GM23338 (cell line): ENCODE measurements at regions not wholly inside any gene's neighbourhood (a gene's known extent, or its start where the extent isn't known, plus 50 kb on each side); places are given as distances from the start of the nearest gene placed in this dataset.

Experiments used
- ATAC-seq: fragments of 200-7000 bp; cut with Tn5 transposase; 3 replicates; pipeline ENCODE4 v1.9.1; 2020
- DNase-seq: peaks from one replicate; pipeline ENCODE4 v3.0.0-alpha.2; 2015; ENCODE audit warnings: low spot score
- H2AFZ ChIP-seq: fragments of 200-600 bp; sonication (generic); 2 replicates; pipeline ENCODE4 v1.8.0; 2016; ENCODE audit warnings: antibody characterized with exemption, mild to moderate bottlenecking, moderate library complexity
- H3F3A ChIP-seq: fragments of 200-600 bp; sonication (generic); replicated peaks from 2 replicates; pipeline ENCODE4 v1.8.0; 2017; ENCODE audit warnings: antibody characterized with exemption, mixed run types, low read depth
- H3K27ac ChIP-seq: fragments of 200-600 bp; sonication (generic); 2 replicates; pipeline ENCODE4 v1.6.1; 2016; ENCODE audit warnings: low read depth
- H3K27me3 ChIP-seq: fragments of 200-600 bp; sonication (generic); 2 replicates; pipeline ENCODE4 v1.8.0; 2016; ENCODE audit warnings: mild to moderate bottlenecking, mixed run types, moderate library complexity; ENCODE audit not compliant: insufficient read depth
- H3K36me3 ChIP-seq: fragments of 200-600 bp; sonication (generic); 2 replicates; pipeline ENCODE4 v1.8.0; 2016; ENCODE audit warnings: mild to moderate bottlenecking; ENCODE audit not compliant: insufficient read depth
- H3K4me1 ChIP-seq: fragments of 200-600 bp; sonication (generic); 2 replicates; pipeline ENCODE4 v1.8.0; 2016; ENCODE audit warnings: mild to moderate bottlenecking, moderate library complexity; ENCODE audit not compliant: insufficient read depth
- H3K4me2 ChIP-seq: fragments of 200-600 bp; sonication (generic); 2 replicates; pipeline ENCODE4 v1.7.1; 2017; ENCODE audit warnings: mixed run types
- H3K4me3 ChIP-seq: fragments of 200-600 bp; sonication (generic); 2 replicates; pipeline ENCODE4 v1.6.1; 2016; ENCODE audit warnings: mixed run types
- H3K79me2 ChIP-seq: fragments of 200-600 bp; sonication (generic); replicated peaks from 2 replicates; pipeline ENCODE4 v1.8.0; 2017; ENCODE audit warnings: mild to moderate bottlenecking; ENCODE audit not compliant: insufficient read depth
- H3K9me2 ChIP-seq: fragments of 200-600 bp; sonication (generic); 2 replicates; pipeline ENCODE4 v1.8.0; 2017; ENCODE audit not compliant: insufficient read depth
- H4K20me1 ChIP-seq: fragments of 200-600 bp; sonication (generic); replicated peaks from 2 replicates; pipeline ENCODE4 v1.8.0; 2017; ENCODE audit warnings: mild to moderate bottlenecking; ENCODE audit not compliant: insufficient read depth
- H3K27ac Mint-ChIP-seq: 2 replicates; pipeline ENCODE4 v1.8.0; 2020; ENCODE audit warnings: inconsistent platforms, mild to moderate bottlenecking, moderate library complexity, mixed read lengths
- H3K27me3 Mint-ChIP-seq: 3 replicates; pipeline ENCODE4 v1.8.0; 2022; ENCODE audit warnings: low read depth, mild to moderate bottlenecking, moderate library complexity, mixed read lengths, inconsistent platforms; ENCODE audit not compliant: insufficient read depth, poor library complexity
- H3K36me3 Mint-ChIP-seq: 3 replicates; pipeline ENCODE4 v1.8.0; 2021; ENCODE audit warnings: low read depth, mild to moderate bottlenecking, inconsistent platforms, moderate library complexity, mixed read lengths
- H3K4me1 Mint-ChIP-seq: 3 replicates; pipeline ENCODE4 v1.8.0; 2020; ENCODE audit warnings: mild to moderate bottlenecking, inconsistent platforms, mixed read lengths
- H3K4me3 Mint-ChIP-seq: 3 replicates; pipeline ENCODE4 v1.8.0; 2021; ENCODE audit warnings: moderate library complexity, mild to moderate bottlenecking, inconsistent platforms, mixed read lengths
- H3K9me3 Mint-ChIP-seq: 3 replicates; pipeline ENCODE4 v1.8.0; 2020; ENCODE audit warnings: moderate library complexity, mild to moderate bottlenecking, inconsistent platforms, mixed read lengths
- CREB1 ChIP-seq: fragments of 250-450 bp; sonication (Bioruptor Pico); IDR thresholded peaks from 2 replicates; pipeline ENCODE4 v1.5.0; 2020; ENCODE audit warnings: low read depth, mild to moderate bottlenecking, moderate library complexity
- EZH2 ChIP-seq: fragments of 200-600 bp; sonication (generic); IDR thresholded peaks from one replicate; pipeline ENCODE4 v1.8.0; 2017; ENCODE audit warnings: antibody characterized with exemption, mild to moderate bottlenecking, low read depth; ENCODE audit not compliant: unreplicated experiment
- EZH2phosphoT487 ChIP-seq: fragments of 200-600 bp; sonication (generic); IDR thresholded peaks from one replicate; pipeline ENCODE4 v1.8.1; 2018; ENCODE audit warnings: antibody characterized with exemption; ENCODE audit not compliant: unreplicated experiment
- JUNB ChIP-seq: IDR thresholded peaks from one replicate; pipeline ENCODE4 v1.6.1; 2016; ENCODE audit warnings: antibody characterized with exemption; ENCODE audit not compliant: unreplicated experiment
- STAT1 ChIP-seq: IDR thresholded peaks from one replicate; pipeline ENCODE4 v1.6.1; 2016; ENCODE audit warnings: antibody characterized with exemption; ENCODE audit not compliant: unreplicated experiment
- ZNF114 ChIP-seq: fragments of 250-450 bp; sonication (Bioruptor Pico); IDR thresholded peaks from 2 replicates; pipeline ENCODE4 v1.5.0; 2020; ENCODE audit warnings: mild to moderate bottlenecking, moderate library complexity
- TF ChIP-seq, protein P1 (sequence below): fragments of 250-450 bp; sonication (Bioruptor Pico); IDR thresholded peaks from 2 replicates; pipeline ENCODE4 v1.5.0; 2020; ENCODE audit warnings: mild to moderate bottlenecking, moderate library complexity
- TF ChIP-seq, protein P2 (sequence below): IDR thresholded peaks from 2 replicates; pipeline ENCODE4 v1.6.1; 2016; ENCODE audit warnings: antibody characterized with exemption

DNA sequence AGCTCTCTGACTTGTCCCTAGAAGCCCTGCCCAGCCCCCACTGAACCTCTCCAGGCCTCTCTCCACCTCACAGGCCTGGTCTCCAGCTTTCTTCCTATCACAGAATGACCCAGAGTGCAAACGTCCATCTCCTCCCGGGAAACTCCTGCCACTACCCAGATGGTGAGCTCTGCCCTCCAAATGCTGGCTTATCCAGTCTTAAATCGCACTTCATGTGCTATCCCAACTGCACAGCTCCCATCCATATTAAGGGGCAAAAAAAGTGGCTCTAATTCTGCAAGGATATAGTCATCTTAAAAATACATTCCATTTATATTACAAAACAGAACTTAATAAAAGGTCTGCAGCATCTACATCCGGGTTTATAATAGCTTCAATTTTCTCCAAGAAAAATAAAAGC, 70.8 kb upstream of the CDC42EP3 start (continued):
- TF ChIP-seq, protein P1, sequence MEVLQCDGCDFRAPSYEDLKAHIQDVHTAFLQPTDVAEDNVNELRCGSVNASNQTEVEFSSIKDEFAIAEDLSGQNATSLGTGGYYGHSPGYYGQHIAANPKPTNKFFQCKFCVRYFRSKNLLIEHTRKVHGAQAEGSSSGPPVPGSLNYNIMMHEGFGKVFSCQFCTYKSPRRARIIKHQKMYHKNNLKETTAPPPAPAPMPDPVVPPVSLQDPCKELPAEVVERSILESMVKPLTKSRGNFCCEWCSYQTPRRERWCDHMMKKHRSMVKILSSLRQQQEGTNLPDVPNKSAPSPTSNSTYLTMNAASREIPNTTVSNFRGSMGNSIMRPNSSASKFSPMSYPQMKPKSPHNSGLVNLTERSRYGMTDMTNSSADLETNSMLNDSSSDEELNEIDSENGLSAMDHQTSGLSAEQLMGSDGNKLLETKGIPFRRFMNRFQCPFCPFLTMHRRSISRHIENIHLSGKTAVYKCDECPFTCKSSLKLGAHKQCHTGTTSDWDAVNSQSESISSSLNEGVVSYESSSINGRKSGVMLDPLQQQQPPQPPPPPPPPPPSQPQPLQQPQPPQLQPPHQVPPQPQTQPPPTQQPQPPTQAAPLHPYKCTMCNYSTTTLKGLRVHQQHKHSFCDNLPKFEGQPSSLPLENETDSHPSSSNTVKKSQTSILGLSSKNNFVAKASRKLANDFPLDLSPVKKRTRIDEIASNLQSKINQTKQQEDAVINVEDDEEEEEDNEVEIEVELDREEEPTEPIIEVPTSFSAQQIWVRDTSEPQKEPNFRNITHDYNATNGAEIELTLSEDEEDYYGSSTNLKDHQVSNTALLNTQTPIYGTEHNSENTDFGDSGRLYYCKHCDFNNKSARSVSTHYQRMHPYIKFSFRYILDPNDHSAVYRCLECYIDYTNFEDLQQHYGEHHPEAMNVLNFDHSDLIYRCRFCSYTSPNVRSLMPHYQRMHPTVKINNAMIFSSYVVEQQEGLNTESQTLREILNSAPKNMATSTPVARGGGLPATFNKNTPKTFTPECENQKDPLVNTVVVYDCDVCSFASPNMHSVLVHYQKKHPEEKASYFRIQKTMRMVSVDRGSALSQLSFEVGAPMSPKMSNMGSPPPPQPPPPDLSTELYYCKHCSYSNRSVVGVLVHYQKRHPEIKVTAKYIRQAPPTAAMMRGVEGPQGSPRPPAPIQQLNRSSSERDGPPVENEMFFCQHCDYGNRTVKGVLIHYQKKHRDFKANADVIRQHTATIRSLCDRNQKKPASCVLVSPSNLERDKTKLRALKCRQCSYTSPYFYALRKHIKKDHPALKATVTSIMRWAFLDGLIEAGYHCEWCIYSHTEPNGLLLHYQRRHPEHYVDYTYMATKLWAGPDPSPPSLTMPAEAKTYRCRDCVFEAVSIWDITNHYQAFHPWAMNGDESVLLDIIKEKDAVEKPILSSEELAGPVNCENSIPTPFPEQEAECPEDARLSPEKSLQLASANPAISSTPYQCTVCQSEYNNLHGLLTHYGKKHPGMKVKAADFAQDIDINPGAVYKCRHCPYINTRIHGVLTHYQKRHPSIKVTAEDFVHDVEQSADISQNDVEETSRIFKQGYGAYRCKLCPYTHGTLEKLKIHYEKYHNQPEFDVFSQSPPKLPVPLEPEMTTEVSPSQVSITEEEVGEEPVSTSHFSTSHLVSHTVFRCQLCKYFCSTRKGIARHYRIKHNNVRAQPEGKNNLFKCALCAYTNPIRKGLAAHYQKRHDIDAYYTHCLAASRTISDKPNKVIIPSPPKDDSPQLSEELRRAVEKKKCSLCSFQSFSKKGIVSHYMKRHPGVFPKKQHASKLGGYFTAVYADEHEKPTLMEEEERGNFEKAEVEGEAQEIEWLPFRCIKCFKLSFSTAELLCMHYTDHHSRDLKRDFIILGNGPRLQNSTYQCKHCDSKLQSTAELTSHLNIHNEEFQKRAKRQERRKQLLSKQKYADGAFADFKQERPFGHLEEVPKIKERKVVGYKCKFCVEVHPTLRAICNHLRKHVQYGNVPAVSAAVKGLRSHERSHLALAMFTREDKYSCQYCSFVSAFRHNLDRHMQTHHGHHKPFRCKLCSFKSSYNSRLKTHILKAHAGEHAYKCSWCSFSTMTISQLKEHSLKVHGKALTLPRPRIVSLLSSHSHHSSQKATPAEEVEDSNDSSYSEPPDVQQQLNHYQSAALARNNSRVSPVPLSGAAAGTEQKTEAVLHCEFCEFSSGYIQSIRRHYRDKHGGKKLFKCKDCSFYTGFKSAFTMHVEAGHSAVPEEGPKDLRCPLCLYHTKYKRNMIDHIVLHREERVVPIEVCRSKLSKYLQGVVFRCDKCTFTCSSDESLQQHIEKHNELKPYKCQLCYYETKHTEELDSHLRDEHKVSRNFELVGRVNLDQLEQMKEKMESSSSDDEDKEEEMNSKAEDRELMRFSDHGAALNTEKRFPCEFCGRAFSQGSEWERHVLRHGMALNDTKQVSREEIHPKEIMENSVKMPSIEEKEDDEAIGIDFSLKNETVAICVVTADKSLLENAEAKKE (CRISPR knock-in tag) = no peak
- TF ChIP-seq ZNF114 (CRISPR knock-in tag) (no peak), JUNB (no peak), STAT1 (no peak), EZH2phosphoT487 (no peak)
- TF ChIP-seq, protein P2, sequence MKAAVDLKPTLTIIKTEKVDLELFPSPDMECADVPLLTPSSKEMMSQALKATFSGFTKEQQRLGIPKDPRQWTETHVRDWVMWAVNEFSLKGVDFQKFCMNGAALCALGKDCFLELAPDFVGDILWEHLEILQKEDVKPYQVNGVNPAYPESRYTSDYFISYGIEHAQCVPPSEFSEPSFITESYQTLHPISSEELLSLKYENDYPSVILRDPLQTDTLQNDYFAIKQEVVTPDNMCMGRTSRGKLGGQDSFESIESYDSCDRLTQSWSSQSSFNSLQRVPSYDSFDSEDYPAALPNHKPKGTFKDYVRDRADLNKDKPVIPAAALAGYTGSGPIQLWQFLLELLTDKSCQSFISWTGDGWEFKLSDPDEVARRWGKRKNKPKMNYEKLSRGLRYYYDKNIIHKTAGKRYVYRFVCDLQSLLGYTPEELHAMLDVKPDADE = no peak

DNA sequence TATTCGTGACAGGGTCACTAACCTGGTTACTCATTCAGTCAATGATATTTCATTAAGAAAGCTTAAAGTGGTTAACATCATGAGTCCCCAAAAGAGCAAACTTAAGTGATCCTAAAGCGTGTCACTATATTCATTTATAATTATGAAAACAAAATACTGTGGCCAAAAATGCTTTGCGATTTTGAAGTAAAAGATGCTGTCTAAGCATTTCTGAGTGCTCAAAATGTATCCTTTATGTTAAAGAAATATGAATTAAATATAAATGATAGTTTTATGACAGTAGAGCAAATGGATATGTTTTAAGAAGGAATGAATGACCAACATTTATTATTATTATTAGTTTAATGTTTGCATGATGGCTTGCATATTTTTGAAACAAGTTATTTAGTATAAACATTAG, 72.6 kb upstream of the CDC42EP3 start:
- Histone ChIP-seq H3K4me1 (no peaks in the 10 kb centered on the region), H3K36me3 (no peaks in the 10 kb centered on the region), H3K4me2 (no peak overlapping the region), H2AFZ (no peak overlapping the region), H3K9me2 (no peaks in the 10 kb centered on the region), H3K79me2 (no peaks in the 10 kb centered on the region), H3F3A (no peaks in the 10 kb centered on the region), H4K20me1 (no peaks in the 10 kb centered on the region), H3K27me3 (no peaks in the 10 kb centered on the region), H3K4me3 (no peak overlapping the region), H3K27ac (no peak overlapping the region)
- ATAC-seq (no peak), DNase-seq (no peak)
- Mint-ChIP-seq H3K9me3 (no peaks in the 10 kb centered on the region), H3K27me3 (peaks cover 2% of the 10 kb centered on the region), H3K27ac (no peak overlapping the region), H3K4me1 (no peaks in the 10 kb centered on the region), H3K4me3 (no peak overlapping the region), H3K36me3 (no peaks in the 10 kb centered on the region)
- TF ChIP-seq, protein P1 (CRISPR knock-in tag) = no peak
- TF ChIP-seq EZH2 = no peak
- TF ChIP-seq EZH2phosphoT487 = no peak
- no peak for TF ChIP-seq ZNF114 (CRISPR knock-in tag)
- no peak for TF ChIP-seq STAT1
- no peak for TF ChIP-seq CREB1 (CRISPR knock-in tag)
